ENCODE measurements at regions not wholly inside any gene's neighbourhood (a gene's known extent, or its start where the extent isn't known, plus 50 kb on each side); places are given as distances from the start of the nearest gene placed in this dataset.

DNA sequence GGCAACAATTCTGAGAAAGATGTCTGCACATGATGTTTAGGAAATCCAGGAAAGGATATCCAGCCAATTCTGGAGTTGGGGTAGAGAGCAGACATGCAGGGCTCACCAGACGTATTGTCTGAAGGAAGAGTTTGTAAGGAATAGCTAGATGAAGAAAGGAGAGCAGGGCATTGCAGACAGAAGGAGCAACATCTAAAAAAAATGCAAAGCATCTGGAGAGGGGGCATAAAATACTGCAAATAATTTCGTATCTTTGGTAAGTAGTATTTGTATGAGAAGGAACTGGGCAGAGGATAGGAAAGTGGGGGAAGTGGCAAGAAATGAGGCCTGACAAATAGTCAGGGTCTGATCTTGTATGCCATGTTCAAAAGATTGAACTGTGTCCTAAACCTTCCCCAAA lies 74.8 kb downstream of the MACIR start:
- TF ChIP-seq, protein P1, sequence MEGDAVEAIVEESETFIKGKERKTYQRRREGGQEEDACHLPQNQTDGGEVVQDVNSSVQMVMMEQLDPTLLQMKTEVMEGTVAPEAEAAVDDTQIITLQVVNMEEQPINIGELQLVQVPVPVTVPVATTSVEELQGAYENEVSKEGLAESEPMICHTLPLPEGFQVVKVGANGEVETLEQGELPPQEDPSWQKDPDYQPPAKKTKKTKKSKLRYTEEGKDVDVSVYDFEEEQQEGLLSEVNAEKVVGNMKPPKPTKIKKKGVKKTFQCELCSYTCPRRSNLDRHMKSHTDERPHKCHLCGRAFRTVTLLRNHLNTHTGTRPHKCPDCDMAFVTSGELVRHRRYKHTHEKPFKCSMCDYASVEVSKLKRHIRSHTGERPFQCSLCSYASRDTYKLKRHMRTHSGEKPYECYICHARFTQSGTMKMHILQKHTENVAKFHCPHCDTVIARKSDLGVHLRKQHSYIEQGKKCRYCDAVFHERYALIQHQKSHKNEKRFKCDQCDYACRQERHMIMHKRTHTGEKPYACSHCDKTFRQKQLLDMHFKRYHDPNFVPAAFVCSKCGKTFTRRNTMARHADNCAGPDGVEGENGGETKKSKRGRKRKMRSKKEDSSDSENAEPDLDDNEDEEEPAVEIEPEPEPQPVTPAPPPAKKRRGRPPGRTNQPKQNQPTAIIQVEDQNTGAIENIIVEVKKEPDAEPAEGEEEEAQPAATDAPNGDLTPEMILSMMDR (IDR thresholded peaks at IDR 0.05; ENCODE audit: low read depth, low read length): no peak
- no peak for DNase-seq (ENCODE audit: low read depth in 2 of 2)

DNA sequence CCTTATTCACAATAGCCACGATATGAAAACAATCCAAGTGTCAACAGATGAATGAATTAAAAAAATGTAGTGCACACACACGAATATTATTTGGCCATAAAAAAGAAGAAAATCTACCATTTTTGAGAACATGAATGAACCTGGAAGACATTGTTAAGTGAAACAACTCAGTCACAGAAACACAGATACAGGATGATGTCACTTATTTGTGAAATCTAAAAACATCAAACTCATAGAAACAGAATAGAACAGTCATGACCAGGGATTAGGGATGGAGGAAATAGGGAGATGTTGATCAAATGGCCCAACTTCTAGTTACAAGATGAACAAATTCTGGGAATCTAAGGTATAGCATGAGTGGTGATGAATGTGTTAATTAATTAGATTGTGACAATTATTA lies 72.3 kb downstream of the MACIR start:
- H3K4me3 ChIP-seq (replicated peaks in 1 of 2; ENCODE audit: low read depth in 2 of 2, low read length in 2 of 2): no peak overlapping the region
- TF ChIP-seq, protein P1 (IDR thresholded peaks at IDR 0.05; ENCODE audit: low read depth, low read length): no peak
- no peak for DNase-seq (ENCODE audit: low read depth in 2 of 2)

More for the DNA sequence above, 74.8 kb downstream of the MACIR start:
- H3K4me3 ChIP-seq (replicated peaks in 1 of 2; ENCODE audit: low read depth in 2 of 2, low read length in 2 of 2): no peak overlapping the region

Measured in cardiac fibroblast (primary cell).